ENCODE measurements at regions not wholly inside any gene's neighbourhood (a gene's known extent, or its start where the extent isn't known, plus 50 kb on each side); places are given as distances from the start of the nearest gene placed in this dataset.

DNA sequence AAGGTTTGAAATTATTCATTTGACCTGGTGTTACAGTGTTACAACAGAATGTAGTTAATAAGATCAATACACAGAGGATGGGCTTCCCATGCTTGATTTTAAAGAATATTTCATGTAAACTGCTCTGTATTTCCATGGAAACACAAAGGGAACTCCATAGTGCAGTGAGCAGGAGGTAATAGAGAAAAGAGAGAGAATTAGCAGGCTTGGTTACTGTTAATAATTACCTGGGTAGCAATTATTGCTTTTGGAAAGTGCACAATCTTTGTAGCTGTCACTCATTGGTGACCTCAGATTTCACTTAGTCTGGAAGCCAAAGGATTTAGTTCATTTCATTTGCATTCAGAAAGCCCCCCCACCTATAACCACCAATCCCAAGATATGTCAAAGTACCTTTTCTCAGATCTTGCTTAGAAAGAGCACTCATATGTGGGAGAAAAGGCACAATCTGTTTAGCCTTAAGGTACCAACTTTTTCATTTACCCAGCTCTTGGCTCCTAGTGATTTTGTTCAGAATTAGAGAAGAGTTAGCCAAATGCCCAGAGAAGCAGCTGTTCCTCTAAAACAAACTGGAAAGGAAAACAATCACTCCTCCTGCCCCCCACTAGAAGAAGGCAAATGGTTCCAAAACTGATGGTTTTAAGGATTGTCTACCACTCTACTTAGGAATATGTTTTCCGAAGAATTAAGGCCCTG, 234.5 kb upstream of the SLC24A2 start:
- H3K4me3 ChIP-seq (ENCODE audit: low read depth, low read length) = no peak overlapping the region
- no peak overlapping the region for H3K27ac ChIP-seq
- no peaks in the 10 kb centered on the region for H3K27me3 ChIP-seq (ENCODE audit: control insufficient read depth, insufficient read depth, low read length)
- H3K4me1 ChIP-seq = no peaks in the 10 kb centered on the region
- TF ChIP-seq, protein P1, sequence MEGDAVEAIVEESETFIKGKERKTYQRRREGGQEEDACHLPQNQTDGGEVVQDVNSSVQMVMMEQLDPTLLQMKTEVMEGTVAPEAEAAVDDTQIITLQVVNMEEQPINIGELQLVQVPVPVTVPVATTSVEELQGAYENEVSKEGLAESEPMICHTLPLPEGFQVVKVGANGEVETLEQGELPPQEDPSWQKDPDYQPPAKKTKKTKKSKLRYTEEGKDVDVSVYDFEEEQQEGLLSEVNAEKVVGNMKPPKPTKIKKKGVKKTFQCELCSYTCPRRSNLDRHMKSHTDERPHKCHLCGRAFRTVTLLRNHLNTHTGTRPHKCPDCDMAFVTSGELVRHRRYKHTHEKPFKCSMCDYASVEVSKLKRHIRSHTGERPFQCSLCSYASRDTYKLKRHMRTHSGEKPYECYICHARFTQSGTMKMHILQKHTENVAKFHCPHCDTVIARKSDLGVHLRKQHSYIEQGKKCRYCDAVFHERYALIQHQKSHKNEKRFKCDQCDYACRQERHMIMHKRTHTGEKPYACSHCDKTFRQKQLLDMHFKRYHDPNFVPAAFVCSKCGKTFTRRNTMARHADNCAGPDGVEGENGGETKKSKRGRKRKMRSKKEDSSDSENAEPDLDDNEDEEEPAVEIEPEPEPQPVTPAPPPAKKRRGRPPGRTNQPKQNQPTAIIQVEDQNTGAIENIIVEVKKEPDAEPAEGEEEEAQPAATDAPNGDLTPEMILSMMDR (IDR thresholded peaks at IDR 0.05) = no peak
- H3K9ac ChIP-seq = no peak overlapping the region
- no peak overlapping the region for H2AFZ ChIP-seq
- H3K36me3 ChIP-seq (ENCODE audit: control insufficient read depth, insufficient read depth, low read length) = no peaks in the 10 kb centered on the region
- no peaks in the 10 kb centered on the region for H3K9me3 ChIP-seq (ENCODE audit: control insufficient read depth, low read length)
- H3K4me2 ChIP-seq (ENCODE audit: low read length) = no peak overlapping the region
- no peaks in the 10 kb centered on the region for H3K79me2 ChIP-seq

DNA sequence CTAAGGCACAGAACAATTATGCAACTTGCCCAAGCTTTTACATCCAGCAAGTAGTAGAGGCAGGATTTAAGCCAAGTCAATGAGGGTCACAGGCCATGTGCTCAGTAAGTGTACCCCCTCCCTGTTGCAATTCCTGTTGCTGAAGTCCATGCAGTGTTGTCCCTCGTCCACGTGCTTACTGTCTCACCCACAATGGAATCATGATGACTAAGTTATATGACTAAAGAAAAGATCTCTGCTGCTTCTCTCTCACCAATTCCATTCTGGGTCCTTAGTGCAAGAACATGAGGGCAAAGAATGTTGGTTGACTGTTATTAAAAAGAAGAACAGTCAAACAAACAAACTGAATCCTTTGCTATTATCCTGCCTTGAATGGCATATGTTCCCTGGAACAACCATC, 233.6 kb upstream of the SLC24A2 start:
- H3K4me2 ChIP-seq (ENCODE audit: low read length) = no peak overlapping the region
- H3K36me3 ChIP-seq (ENCODE audit: control insufficient read depth, insufficient read depth, low read length) = no peaks in the 10 kb centered on the region
- no peaks in the 10 kb centered on the region for H3K79me2 ChIP-seq
- H3K4me1 ChIP-seq = no peaks in the 10 kb centered on the region
- H3K9ac ChIP-seq = no peak overlapping the region
- no peak overlapping the region for H3K4me3 ChIP-seq (ENCODE audit: low read depth, low read length)
- H3K27ac ChIP-seq = no peak overlapping the region
- TF ChIP-seq, protein P1 (IDR thresholded peaks at IDR 0.05) = no peak
- no peaks in the 10 kb centered on the region for H3K9me3 ChIP-seq (ENCODE audit: control insufficient read depth, low read length)
- no peak overlapping the region for H2AFZ ChIP-seq
- H3K27me3 ChIP-seq (ENCODE audit: control insufficient read depth, insufficient read depth, low read length) = no peaks in the 10 kb centered on the region

DNA sequence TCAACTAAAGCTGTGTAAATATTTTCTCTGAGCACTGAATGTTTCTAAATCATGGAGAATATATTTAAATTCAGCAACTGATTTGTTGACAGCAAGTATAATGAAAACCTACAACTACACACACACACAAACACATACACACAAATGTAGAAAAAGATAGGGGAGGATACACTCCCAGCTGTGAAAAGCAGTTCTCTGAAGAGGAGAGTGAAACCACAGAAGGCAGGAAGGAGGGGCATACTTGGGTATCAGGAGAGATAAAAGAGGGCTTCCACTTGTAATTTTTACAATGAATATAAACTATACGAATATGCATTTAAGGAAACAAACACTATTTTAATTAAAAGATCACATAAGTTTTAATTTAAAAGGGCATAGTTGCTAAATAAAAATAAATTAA, 227.8 kb upstream of the SLC24A2 start:
- TF ChIP-seq, protein P1 (IDR thresholded peaks at IDR 0.05) = no peak
- H3K36me3 ChIP-seq (ENCODE audit: control insufficient read depth, insufficient read depth, low read length) = no peaks in the 10 kb centered on the region
- no peak overlapping the region for H3K4me2 ChIP-seq (ENCODE audit: low read length)
- H3K9ac ChIP-seq = no peak overlapping the region
- no peaks in the 10 kb centered on the region for H3K9me3 ChIP-seq (ENCODE audit: control insufficient read depth, low read length)
- no peaks in the 10 kb centered on the region for H3K4me1 ChIP-seq
- H2AFZ ChIP-seq = no peak overlapping the region
- H3K4me3 ChIP-seq (ENCODE audit: low read depth, low read length) = no peak overlapping the region
- no peak overlapping the region for H3K27ac ChIP-seq
- no peaks in the 10 kb centered on the region for H3K27me3 ChIP-seq (ENCODE audit: control insufficient read depth, insufficient read depth, low read length)
- H3K79me2 ChIP-seq = no peaks in the 10 kb centered on the region

DNA sequence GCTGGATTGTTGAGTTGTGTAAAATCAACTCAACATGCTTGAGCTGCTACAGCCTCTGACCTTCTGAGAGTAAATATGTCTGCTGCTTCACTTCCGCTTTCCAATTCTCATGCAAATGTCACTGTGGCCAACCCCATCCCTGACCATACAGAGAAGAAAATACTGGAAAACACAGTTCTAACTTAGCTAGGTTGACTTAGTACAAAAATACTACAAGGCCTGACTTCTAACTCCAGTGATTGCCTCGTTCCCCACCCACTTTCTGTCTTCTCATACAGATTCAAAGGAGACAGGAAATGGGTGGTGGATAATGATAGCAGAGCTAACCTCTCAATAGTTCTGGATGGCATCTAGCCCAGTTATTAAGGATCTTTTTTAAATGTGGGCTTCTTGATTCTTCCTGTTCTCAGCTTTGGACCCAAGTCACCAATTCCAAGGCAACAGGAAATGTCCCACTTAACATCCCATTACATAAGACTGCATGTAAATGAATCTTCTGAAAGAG, 226.6 kb upstream of the SLC24A2 start:
- no peaks in the 10 kb centered on the region for H3K79me2 ChIP-seq
- TF ChIP-seq, protein P1 (IDR thresholded peaks at IDR 0.05) = no peak
- no peaks in the 10 kb centered on the region for H3K36me3 ChIP-seq (ENCODE audit: control insufficient read depth, insufficient read depth, low read length)
- H2AFZ ChIP-seq = no peak overlapping the region
- H3K27ac ChIP-seq = no peak overlapping the region
- no peaks in the 10 kb centered on the region for H3K4me1 ChIP-seq
- H3K27me3 ChIP-seq (ENCODE audit: control insufficient read depth, insufficient read depth, low read length) = no peaks in the 10 kb centered on the region
- H3K9me3 ChIP-seq (ENCODE audit: control insufficient read depth, low read length) = no peaks in the 10 kb centered on the region
- H3K9ac ChIP-seq = no peak overlapping the region
- no peak overlapping the region for H3K4me2 ChIP-seq (ENCODE audit: low read length)
- no peak overlapping the region for H3K4me3 ChIP-seq (ENCODE audit: low read depth, low read length)

DNA sequence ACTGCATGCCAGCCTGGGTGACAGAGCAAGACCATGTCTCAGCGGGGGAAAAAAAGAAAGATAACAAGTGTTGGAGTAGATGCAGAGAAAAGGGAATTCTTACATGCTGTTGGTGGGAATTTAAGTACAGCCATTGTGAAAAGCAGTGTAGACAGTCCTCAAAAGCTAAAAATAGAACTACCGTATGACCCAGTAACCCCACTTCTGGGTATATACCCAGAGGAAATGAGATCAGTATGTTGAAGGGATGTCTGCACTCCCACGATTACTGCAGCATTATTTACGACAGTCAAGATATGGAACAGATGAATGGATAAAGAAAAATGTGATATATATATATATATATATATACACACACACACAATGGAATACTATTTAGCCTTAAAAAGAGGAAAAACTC, 225.3 kb upstream of the SLC24A2 start:
- TF ChIP-seq, protein P1 (IDR thresholded peaks at IDR 0.05) = no peak
- H3K27ac ChIP-seq = no peak overlapping the region
- no peaks in the 10 kb centered on the region for H3K36me3 ChIP-seq (ENCODE audit: control insufficient read depth, insufficient read depth, low read length)
- H3K4me1 ChIP-seq = no peaks in the 10 kb centered on the region
- no peak overlapping the region for H3K4me2 ChIP-seq (ENCODE audit: low read length)
- no peaks in the 10 kb centered on the region for H3K9me3 ChIP-seq (ENCODE audit: control insufficient read depth, low read length)
- no peak overlapping the region for H2AFZ ChIP-seq
- H3K4me3 ChIP-seq (ENCODE audit: low read depth, low read length) = no peak overlapping the region
- no peaks in the 10 kb centered on the region for H3K27me3 ChIP-seq (ENCODE audit: control insufficient read depth, insufficient read depth, low read length)
- no peaks in the 10 kb centered on the region for H3K79me2 ChIP-seq
- H3K9ac ChIP-seq = no peak overlapping the region
